Activated CD4-positive, alpha-beta T cell treated with anti-CD3 and anti-CD28 coated beads for 24 hours (primary cell): ENCODE measurements at regions not wholly inside any gene's neighbourhood (a gene's known extent, or its start where the extent isn't known, plus 50 kb on each side); places are given as distances from the start of the nearest gene placed in this dataset.

Source experiments
- DNase-seq, 2 donors: peaks; one replicate each; pipeline ENCODE4 v3.0.0-alpha.2; 2020; ENCODE audit warnings: low read depth in 2 of 2

DNA sequence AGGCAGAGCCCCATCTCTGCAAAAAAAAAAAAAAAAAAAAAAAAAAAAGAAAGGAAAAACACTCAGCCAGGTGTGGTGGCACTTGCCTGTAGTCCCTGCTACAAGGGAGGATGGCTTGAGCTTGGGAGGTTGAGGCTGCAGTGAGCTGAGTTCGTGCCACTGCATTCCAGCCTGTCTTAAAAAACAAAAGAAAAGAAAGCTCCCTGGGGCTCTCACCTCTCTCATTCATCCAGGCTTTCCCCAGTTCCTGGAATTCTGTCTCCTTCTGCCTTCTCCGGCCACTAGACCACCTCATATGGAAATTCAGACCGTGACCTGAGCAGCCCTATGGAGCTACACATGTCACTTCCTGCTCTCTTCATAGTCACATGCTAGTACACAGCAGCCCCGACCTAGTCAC lies 101.1 kb upstream of the TAB2 start:
- DNase-seq = no peak

- DNase-seq = no peak
Measured at GRCh38 chr6:149217466-149217888, 100.0 kb upstream of the TAB2 start.

GRCh38 chr6:149218471-149218870 lies 99.0 kb upstream of the TAB2 start:
- DNase-seq = no peak

DNA sequence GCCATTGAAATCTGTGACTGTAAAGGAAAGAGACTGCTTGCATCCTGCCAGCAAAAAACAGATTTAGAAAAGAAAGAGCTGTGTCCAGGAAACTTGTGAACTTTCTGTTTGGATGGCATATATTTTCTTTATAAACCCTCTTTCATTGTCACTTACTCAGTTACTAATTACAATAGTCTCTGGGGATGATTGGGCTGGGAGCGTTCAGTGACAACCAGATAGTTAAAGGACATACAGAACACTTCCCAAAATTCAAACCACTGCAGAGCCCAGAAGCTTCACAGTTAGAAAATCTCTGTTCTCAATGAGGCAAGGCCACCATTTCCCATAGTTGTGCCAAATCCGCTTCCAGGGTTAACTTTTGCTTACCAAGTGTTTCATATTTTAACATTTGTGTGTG lies 98.6 kb upstream of the TAB2 start:
- DNase-seq = no peak

- DNase-seq = no peak
Measured at GRCh38 chr6:149220882-149221773, 96.4 kb upstream of the TAB2 start.

- no peak for DNase-seq
Measured at GRCh38 chr6:149221774-149222070, 95.8 kb upstream of the TAB2 start.

DNA sequence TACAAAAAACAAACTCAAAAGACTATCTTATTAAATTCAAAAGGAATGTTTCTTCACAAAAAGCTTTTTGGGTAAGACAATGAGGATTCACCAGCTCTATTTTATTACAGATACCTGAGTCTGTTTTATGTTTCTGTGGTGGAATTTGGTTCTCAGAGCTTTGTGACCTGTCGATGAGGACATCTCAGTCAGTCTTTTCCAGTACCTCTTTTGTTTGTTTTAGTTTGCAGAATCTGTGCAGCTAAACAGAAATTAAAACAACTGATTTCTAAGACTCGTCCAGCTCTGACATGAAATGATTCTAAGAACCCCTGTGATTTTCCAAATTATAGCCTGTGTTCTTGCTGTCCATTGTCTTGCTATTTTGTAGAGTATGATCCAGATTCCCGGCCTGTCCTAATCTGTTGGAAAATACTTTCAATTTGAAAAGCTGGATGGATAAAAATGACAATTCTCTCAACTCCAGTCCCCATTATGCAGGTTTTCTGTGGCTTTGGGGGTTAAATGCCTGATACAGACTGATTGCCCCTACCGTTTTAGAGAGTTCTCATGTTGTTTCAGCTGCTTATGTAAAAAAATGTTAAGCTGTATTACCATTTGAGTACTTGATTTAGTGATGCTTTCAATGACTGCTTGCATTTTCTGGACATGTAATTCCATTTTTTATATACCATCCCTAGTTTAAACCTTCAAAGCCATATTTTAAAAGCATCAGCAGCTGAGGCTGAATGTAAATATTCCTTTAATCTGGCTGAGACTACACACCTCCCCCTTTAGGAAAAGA lies 94.2 kb upstream of the TAB2 start:
- DNase-seq = no peak

DNA sequence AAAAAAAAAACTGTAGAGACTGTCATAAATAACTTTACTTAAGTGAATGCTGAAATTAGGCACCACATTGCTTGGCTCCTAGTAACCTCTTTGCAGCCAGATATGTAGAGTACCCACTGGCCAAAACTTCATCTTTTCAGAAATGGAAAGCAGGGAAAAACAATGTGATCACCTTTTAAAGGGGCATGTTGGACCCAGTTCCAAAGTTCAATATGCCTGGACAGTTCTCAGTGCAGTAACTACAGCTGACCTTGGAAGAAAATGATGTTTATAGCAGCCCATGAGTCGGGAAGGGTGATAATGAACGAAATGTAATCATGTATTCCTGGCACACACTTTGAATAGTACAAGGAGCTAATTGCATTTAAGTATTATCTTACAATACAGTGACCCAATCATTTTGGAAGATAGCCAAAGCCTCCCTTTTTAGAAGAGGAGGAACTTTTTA lies 93.6 kb upstream of the TAB2 start:
- no peak for DNase-seq

- no peak for DNase-seq
Measured at GRCh38 chr6:149224399-149224798, 93.1 kb upstream of the TAB2 start.

DNA sequence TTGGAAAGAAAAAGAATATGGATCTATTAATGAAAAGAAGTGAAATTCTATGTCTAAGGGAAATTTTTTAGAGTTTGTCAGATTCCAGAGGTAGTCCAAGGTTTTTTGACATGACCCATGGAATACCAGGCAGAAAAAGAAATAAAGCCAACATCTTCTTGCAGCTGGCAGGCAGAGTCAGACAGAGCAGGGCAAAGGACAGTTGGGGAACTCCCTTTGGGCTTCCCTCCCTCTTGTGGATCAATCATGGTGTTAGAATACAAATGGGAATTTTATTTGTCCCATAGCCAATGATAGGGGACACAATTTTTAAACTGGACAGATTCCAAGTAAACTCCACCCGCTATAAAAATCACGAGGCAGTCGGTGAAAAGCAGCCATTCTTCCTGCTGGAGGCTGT lies 92.1 kb upstream of the TAB2 start:
- no peak for DNase-seq

GRCh38 chr6:149225946-149226345 lies 91.6 kb upstream of the TAB2 start:
- no peak for DNase-seq

- DNase-seq = no peak
Measured at GRCh38 chr6:149227796-149228195, 89.7 kb upstream of the TAB2 start.

- no peak for DNase-seq
Measured at GRCh38 chr6:149228311-149228955, 89.1 kb upstream of the TAB2 start.

DNA sequence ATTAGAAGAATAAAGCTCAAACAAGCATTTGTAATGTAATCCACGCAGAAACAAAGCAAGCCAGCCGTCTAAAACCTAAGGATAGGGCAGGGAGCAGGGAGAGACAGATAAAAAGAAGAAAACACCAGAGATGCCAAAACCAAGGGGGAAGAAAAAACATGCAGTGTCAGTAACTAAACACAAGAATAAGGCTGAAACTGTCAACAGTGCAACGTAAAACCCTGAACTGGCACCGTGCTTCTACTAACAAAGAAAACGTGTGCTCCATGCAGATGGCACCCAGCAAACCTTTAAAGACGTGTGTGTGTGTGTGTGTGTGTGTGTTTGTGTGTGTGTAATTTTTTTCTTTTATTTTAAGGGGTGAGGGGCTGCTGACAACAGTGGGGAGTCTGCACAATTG lies 88.4 kb upstream of the TAB2 start:
- no peak for DNase-seq

GRCh38 chr6:149230712-149231460 lies 86.6 kb upstream of the TAB2 start:
- DNase-seq = no peak

GRCh38 chr6:149231778-149232177 lies 85.7 kb upstream of the TAB2 start:
- DNase-seq = no peak

GRCh38 chr6:149233056-149233715 lies 84.3 kb upstream of the TAB2 start:
- no peak for DNase-seq

DNA sequence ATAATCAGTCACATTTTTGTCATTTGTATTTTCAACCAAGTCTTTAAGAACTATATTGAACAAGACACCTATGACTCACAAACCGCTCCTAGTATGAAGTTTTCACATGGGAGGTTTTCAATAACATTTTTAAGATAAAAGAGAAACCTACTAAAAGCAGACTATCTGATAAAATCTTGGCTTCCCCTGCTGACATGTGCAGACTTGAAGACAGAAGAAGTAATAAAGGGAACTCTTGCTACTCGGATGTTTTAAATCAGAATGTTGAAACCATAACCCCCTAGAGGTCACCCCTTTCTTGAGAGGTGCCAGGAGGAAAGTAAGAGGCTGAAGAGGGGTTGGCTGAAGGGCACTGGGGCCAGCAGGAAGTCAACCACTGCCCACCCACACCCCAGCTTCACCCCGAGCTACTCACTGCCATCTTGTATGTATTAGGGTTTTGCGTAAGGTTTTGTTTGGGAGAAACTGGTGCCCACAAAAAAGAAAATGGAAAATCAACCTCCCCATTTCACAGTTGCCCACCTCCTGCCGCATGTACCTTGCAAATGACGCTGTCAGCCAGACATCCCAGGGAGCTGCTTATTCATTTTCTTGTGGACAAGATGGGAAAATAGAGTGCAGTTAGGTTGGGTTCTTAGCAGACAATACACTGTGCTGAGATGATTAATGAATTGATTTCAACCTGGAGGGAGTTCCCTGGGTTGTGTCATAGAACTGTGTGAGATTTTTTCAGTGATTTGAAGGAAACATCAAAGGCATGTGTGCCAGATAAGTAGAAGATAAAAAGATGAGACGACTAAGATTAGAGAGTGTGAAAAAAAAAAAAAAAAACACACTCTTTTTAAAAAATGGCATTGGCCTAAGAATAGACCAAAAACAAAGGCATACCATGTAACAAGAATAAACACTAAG lies 83.2 kb upstream of the TAB2 start:
- no peak for DNase-seq

- no peak for DNase-seq
Measured at GRCh38 chr6:149235130-149235561, 82.4 kb upstream of the TAB2 start.

DNA sequence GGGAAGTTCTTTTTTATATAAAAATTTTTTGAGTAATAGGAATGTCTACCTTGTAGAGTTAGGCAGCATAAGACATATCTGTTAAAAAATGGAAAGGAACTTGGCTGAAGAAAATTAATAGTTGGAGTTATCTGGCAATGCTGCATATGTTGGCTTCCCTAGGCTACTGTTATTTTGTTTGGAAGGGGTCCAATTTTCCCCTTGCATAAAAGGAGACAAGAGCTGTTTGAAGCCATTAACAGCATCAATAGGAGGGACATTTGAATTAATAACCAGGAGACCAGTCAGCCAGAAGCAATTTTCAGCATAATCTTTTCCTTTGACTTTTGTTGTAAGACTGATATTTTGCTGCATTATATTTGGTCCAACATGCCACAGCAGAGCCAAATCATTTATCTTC lies 80.9 kb upstream of the TAB2 start:
- DNase-seq = no peak
